GM12878 (cell line): ENCODE measurements at regions not wholly inside any gene's neighbourhood (a gene's known extent, or its start where the extent isn't known, plus 50 kb on each side); places are given as distances from the start of the nearest gene placed in this dataset.

Experiments used
- ATAC-seq: fragments of 200-7000 bp; cut with Tn5 transposase; 3 replicates; pipeline ENCODE4 v1.9.1; 2020; ENCODE audit warnings: mild to moderate bottlenecking, moderate library complexity
- BruUV-seq: library from RNA; stranded (reverse); fragments of 400-500 nt; replicated peaks from 2 replicates; lab custom pipeline; 2021; lab: Mats Ljungman, UMichigan
- CTCF ChIA-PET: fragments of 300-600 bp; sonication (Branson Sonifier 250); formaldehyde crosslinking; extraction: SDS; loops from one replicate; lab custom pipeline; 2021; ENCODE audit warnings: inconsistent platforms; lab: Yijun Ruan, JAX
- POLR2A ChIA-PET: fragments of 350-600 bp; formaldehyde crosslinking; extraction: SDS; loops from one replicate; lab custom pipeline; 2021; ENCODE audit warnings: inconsistent platforms; lab: Charles Lee
- RAD21 ChIA-PET: fragments of 300-600 bp; sonication (Branson Sonifier 250); formaldehyde crosslinking; loops from one replicate; lab custom pipeline; 2023; ENCODE audit warnings: antibody characterized with exemption; ENCODE audit not compliant: unreplicated experiment; lab: Charles Lee
- SMC1A ChIA-PET: fragments of 300-600 bp; sonication (Branson Sonifier 250); formaldehyde crosslinking; loops from one replicate; lab custom pipeline; 2023; ENCODE audit not compliant: unreplicated experiment, uncharacterized antibody; lab: Charles Lee
- DNase-seq: peaks from one replicate; pipeline ENCODE4 v3.0.0-alpha.2; 2011; ENCODE audit warnings: low read depth, low spot score
- FAIRE-seq: peaks from 3 replicates; lab custom pipeline; 2011; peaks lifted over from hg19 to GRCh38; lab: Jason Lieb, UNC
- H2AFZ ChIP-seq: 2 replicates; pipeline ENCODE4 v1.6.0; 2011; ENCODE audit warnings: low read depth, low read length, control low read depth; ENCODE audit not compliant: control insufficient read depth
- H3K27ac ChIP-seq: 2 replicates; pipeline ENCODE4 v1.5.1; 2011; ENCODE audit warnings: control low read depth; ENCODE audit not compliant: control insufficient read depth, insufficient read depth
- H3K27me3 ChIP-seq, 2 experiments: replicated peaks in 1 of 2; 2 replicates each; pipeline versions ENCODE4 v1.6.0 to v1.6.1; 2011; ENCODE audit warnings: low read length in 1 of 2; ENCODE audit not compliant: control insufficient read depth in 2 of 2, insufficient read depth in 2 of 2
- H3K36me3 ChIP-seq, 2 experiments: 2 replicates each; pipeline ENCODE4 v1.5.1; 2011; ENCODE audit warnings: low read length in 1 of 2; ENCODE audit not compliant: control insufficient read depth in 2 of 2, insufficient read depth in 2 of 2
- H3K4me1 ChIP-seq: 2 replicates; pipeline ENCODE4 v1.6.1; 2011; ENCODE audit warnings: mild to moderate bottlenecking, low read length, moderate library complexity, mixed read lengths; ENCODE audit not compliant: control insufficient read depth, insufficient read depth
- H3K4me2 ChIP-seq: 2 replicates; pipeline ENCODE4 v1.6.0; 2011; ENCODE audit warnings: control low read depth; ENCODE audit not compliant: control insufficient read depth, insufficient read depth
- H3K4me3 ChIP-seq: fragments of 200-600 bp; sonication (generic); 2 replicates; pipeline ENCODE4 v1.5.1; 2016
- H3K79me2 ChIP-seq: 2 replicates; pipeline ENCODE4 v1.6.0; 2011; ENCODE audit warnings: low read length; ENCODE audit not compliant: control insufficient read depth, insufficient read depth
- H3K9ac ChIP-seq: 2 replicates; pipeline ENCODE4 v1.8.0; 2011; ENCODE audit warnings: low read length, control low read depth, mixed read lengths; ENCODE audit not compliant: control insufficient read depth, insufficient read depth
- H3K9me3 ChIP-seq: replicated peaks from 3 replicates; pipeline ENCODE4 v1.5.1; 2011; ENCODE audit warnings: mild to moderate bottlenecking, low read length; ENCODE audit not compliant: control insufficient read depth, insufficient read depth
- H4K20me1 ChIP-seq: 2 replicates; pipeline ENCODE4 v1.6.0; 2011; ENCODE audit not compliant: control insufficient read depth, insufficient read depth
- BCL3 ChIP-seq: IDR thresholded peaks from 2 replicates; pipeline ENCODE4 v1.6.1; 2011; ENCODE audit warnings: borderline replicate concordance, low read depth, mild to moderate bottlenecking, moderate library complexity, low read length; ENCODE audit not compliant: insufficient read depth, poor library complexity, severe bottlenecking
- ESRRA ChIP-seq: IDR thresholded peaks from 2 replicates; pipeline ENCODE4 v1.6.1; 2012; ENCODE audit warnings: mild to moderate bottlenecking, low read length, improper control_type of control experiment
- FOS ChIP-seq: IDR thresholded peaks from 3 replicates; pipeline ENCODE4 v1.6.1; 2011; ENCODE audit warnings: borderline replicate concordance; ENCODE audit not compliant: insufficient read length; ENCODE audit errors: extremely low read depth
- HDGF ChIP-seq: fragments of 450-650 bp; IDR thresholded peaks from 2 replicates; pipeline ENCODE4 v1.6.1; 2016; ENCODE audit warnings: antibody characterized with exemption
- NR2C2 ChIP-seq: IDR thresholded peaks from 2 replicates; pipeline ENCODE4 v1.6.1; 2011; ENCODE audit warnings: borderline replicate concordance, low read depth; ENCODE audit not compliant: control insufficient read depth, insufficient read length
- PML ChIP-seq: IDR thresholded peaks from 2 replicates; pipeline ENCODE4 v1.6.1; 2012; ENCODE audit warnings: low read length, inconsistent platforms
- RUNX3 ChIP-seq: IDR thresholded peaks from 2 replicates; pipeline ENCODE4 v1.6.1; 2012; ENCODE audit warnings: low read length, inconsistent platforms
- STAT3 ChIP-seq: IDR thresholded peaks from 2 replicates; pipeline ENCODE4 v1.6.1; 2011; ENCODE audit warnings: low read depth, low read length, improper control_type of control experiment
- WGBS: methylation state at CpG from one replicate; pipeline ENCODE4 v1.1.6; 2016; ENCODE audit warnings: low lambda C conversion rate; ENCODE audit not compliant: insufficient replicate concordance, insufficient coverage; ENCODE audit errors: missing lambda C conversion rate; 5-methylcytosine and 5-hydroxymethylcytosine counted together
- in situ Hi-C: fragments of 300-500 bp; cut with MboI; formaldehyde crosslinking; loops from 9 replicates; pipeline ENCODE4 v1.14.3; 2018; ENCODE audit warnings: mixed read lengths
- intact Hi-C: fragments of 100-400 bp; cut with micrococcal nuclease; formaldehyde crosslinking; loops from one replicate; pipeline ENCODE4 v1.14.2; 2022; ENCODE audit not compliant: unreplicated experiment
- TF ChIP-seq, protein P1 (sequence below), 3 experiments: IDR thresholded peaks in 2 of 3; conservative IDR thresholded peaks in 1 of 3; 2 replicates each; pipeline ENCODE4 v1.5.1; 2011; ENCODE audit warnings: low read depth in 3 of 3, low read length in 3 of 3, mild to moderate bottlenecking in 3 of 3, control low read depth in 2 of 3, moderate library complexity in 2 of 3, inconsistent platforms in 1 of 3, mixed read lengths in 1 of 3; ENCODE audit not compliant: control insufficient read depth in 2 of 3, insufficient read depth in 1 of 3; ENCODE audit errors: extremely low read depth in 1 of 3

DNA sequence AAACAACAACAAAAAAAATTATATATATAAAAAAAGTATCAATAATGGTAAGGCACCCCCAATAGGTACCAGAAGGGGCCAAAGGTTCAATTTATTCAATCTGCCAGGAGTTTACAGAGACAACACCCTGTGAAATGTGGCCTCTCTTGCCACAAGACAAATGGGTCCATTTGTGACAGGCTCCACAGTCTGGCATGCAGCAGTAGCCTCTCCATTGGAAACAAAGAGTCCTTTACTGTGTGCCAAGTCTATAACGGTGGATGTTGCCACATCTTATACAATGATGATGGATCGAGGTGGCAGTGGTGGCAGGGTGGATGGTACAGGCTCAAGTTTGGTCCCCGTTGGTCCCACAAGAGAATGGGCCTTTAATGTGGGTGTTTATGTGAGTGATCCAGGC, 70.1 kb upstream of the SH3RF1 start:
- 29% methylated on average over 3 of the region's 3 CpGs for WGBS
- Histone ChIP-seq H3K4me2 (no peak overlapping the region; the same call in 1 of the 2 replicates), H3K9me3 (no peaks in the 10 kb centered on the region), H3K27ac (no peak overlapping the region), H3K79me2 (no peaks in the 10 kb centered on the region), H3K4me1 (peaks cover 13% of the 10 kb centered on the region), H3K27me3 (no peaks in the 10 kb centered on the region), H3K4me3 (no peak overlapping the region), H3K36me3 (no peaks in the 10 kb centered on the region), H3K9ac (no peak overlapping the region), H2AFZ (peak overlapping the region; percentile 18), H4K20me1 (no peaks in the 10 kb centered on the region)
- peak; percentile 64 for ATAC-seq
- SMC1A ChIA-PET: interaction anchor here (0.7 to 4.7 kb wide), 26 partner anchors 9 to 316 kb away, joined by 3 to 39 read pairs (median 4); no protein-coding TSS in a partner anchor
- RAD21 ChIA-PET: interaction anchor here (0.6 to 3.3 kb wide), 19 partner anchors 9 to 141 kb away, joined by 3 to 34 read pairs (median 4); no protein-coding TSS in a partner anchor
- no peak for DNase-seq
- no TSS peak for BruUV-seq
- TF ChIP-seq STAT3 (no peak), PML (no peak), BCL3 (no peak), FOS (no peak), NR2C2 (no peak), RUNX3 (peak; percentile 11; the same call in 1 of the 2 replicates), ESRRA (no peak), HDGF (0 out of 2 replicates have a peak, but pooled peaks have one; percentile 44)
- TF ChIP-seq, protein P1, sequence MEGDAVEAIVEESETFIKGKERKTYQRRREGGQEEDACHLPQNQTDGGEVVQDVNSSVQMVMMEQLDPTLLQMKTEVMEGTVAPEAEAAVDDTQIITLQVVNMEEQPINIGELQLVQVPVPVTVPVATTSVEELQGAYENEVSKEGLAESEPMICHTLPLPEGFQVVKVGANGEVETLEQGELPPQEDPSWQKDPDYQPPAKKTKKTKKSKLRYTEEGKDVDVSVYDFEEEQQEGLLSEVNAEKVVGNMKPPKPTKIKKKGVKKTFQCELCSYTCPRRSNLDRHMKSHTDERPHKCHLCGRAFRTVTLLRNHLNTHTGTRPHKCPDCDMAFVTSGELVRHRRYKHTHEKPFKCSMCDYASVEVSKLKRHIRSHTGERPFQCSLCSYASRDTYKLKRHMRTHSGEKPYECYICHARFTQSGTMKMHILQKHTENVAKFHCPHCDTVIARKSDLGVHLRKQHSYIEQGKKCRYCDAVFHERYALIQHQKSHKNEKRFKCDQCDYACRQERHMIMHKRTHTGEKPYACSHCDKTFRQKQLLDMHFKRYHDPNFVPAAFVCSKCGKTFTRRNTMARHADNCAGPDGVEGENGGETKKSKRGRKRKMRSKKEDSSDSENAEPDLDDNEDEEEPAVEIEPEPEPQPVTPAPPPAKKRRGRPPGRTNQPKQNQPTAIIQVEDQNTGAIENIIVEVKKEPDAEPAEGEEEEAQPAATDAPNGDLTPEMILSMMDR (IDR thresholded peaks at IDR 0.05 in 2 of 3, conservative IDR thresholded peaks at IDR 0.05 in 1 of 3; ENCODE audit: control insufficient read depth in 2 of 3, extremely low read depth in 1 of 3, insufficient read depth in 1 of 3, low read depth in 3 of 3, low read length in 3 of 3): no peak
- CTCF ChIA-PET: interaction anchor here (0.9 to 2.7 kb wide), 9 partner anchors 23 to 265 kb away, joined by 3 to 10 read pairs (median 4); no protein-coding TSS in a partner anchor
- intact Hi-C loops: loop anchor here (1.0 kb wide), 1 partner anchor 69 kb away; no protein-coding TSS in a partner anchor
- in situ Hi-C loops: no loop called here
- POLR2A ChIA-PET: interaction anchor here (1.3 to 1.7 kb wide), 3 partner anchors 9 to 97 kb away, joined by 3 to 6 read pairs (median 5); no protein-coding TSS in a partner anchor
- no peak for FAIRE-seq
